ENCODE measurements at regions not wholly inside any gene's neighbourhood (a gene's known extent, or its start where the extent isn't known, plus 50 kb on each side); places are given as distances from the start of the nearest gene placed in this dataset.

DNA sequence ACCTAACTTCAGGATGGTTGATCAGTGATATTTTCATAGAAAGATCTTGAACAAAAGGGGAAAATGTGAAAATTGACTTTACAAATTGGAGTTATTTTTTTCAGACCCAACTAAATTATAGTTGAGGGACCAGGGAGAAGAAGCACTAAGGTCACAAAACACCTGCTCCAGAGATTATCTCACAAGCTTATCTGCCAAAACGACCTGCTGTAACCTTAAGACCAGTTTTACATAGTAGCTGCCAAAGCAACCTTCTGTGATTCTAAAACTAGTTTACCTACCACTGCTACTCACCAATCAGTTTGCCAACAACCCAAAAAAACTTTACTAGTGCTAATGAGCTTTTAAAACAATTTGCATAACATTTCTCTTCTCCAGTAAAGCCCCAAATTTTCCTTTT, 972.1 kb downstream of the C4orf33 start:
- no peak for TF ChIP-seq ISL1 (CRISPR knock-in tag; IDR thresholded peaks at IDR 0.05)
- TF ChIP-seq ZNF565 (CRISPR knock-in tag; conservative IDR thresholded peaks at IDR 0.05; ENCODE audit: low read depth) = no peak
- TF ChIP-seq TCF4 (CRISPR knock-in tag; IDR thresholded peaks at IDR 0.05; ENCODE audit: borderline replicate concordance) = no peak
- TF ChIP-seq ZFP30 (CRISPR knock-in tag; IDR thresholded peaks at IDR 0.05) = no peak
- no peak for TF ChIP-seq GLIS3 (CRISPR knock-in tag; IDR thresholded peaks at IDR 0.05)
- no peak for TF ChIP-seq OSR1 (CRISPR knock-in tag; IDR thresholded peaks at IDR 0.05)
- no peak for TF ChIP-seq TOX (CRISPR knock-in tag; IDR thresholded peaks at IDR 0.05; ENCODE audit: borderline replicate concordance)
- no peak for TF ChIP-seq SNAI2 (CRISPR knock-in tag; IDR thresholded peaks at IDR 0.05)
